MCF 10A (cell line): ENCODE measurements at regions not wholly inside any gene's neighbourhood (a gene's known extent, or its start where the extent isn't known, plus 50 kb on each side); places are given as distances from the start of the nearest gene placed in this dataset.

Experiments used
- BruUV-seq: library from RNA; stranded (reverse); fragments of 400-500 nt; replicated peaks from 2 replicates; lab custom pipeline; 2021; lab: Mats Ljungman, UMichigan
- CTCF ChIA-PET: fragments of 300-600 bp; sonication (Branson Sonifier 250); formaldehyde crosslinking; extraction: SDS; loops from one replicate; lab custom pipeline; 2021; ENCODE audit warnings: antibody characterized with exemption, inconsistent platforms; lab: Yijun Ruan, JAX
- POLR2A ChIA-PET: fragments of 300-600, 350-650 bp; sonication (Branson Sonifier 250); formaldehyde crosslinking; extraction: SDS; loops from one replicate; lab custom pipeline; 2020; ENCODE audit warnings: antibody characterized with exemption, inconsistent platforms; lab: Yijun Ruan, JAX
- DNase-seq: peaks from one replicate; pipeline ENCODE4 v3.0.0-alpha.2; 2018; ENCODE audit not compliant: unreplicated experiment
- H3K27ac Mint-ChIP-seq: one replicate; pipeline ENCODE4 v1.8.0; 2022; ENCODE audit warnings: mild to moderate bottlenecking, low read depth, mixed read lengths; ENCODE audit not compliant: unreplicated experiment
- H3K27me3 Mint-ChIP-seq: one replicate; pipeline ENCODE4 v1.8.0; 2022; ENCODE audit warnings: mixed read lengths; ENCODE audit not compliant: insufficient read depth, unreplicated experiment
- H3K36me3 Mint-ChIP-seq: one replicate; pipeline ENCODE4 v1.8.0; 2022; ENCODE audit warnings: mild to moderate bottlenecking, moderate library complexity, mixed read lengths; ENCODE audit not compliant: insufficient read depth, unreplicated experiment
- H3K4me1 Mint-ChIP-seq: one replicate; pipeline ENCODE4 v1.8.0; 2022; ENCODE audit warnings: mixed read lengths; ENCODE audit not compliant: insufficient read depth, unreplicated experiment
- H3K4me3 Mint-ChIP-seq: one replicate; pipeline ENCODE4 v1.8.0; 2022; ENCODE audit warnings: mild to moderate bottlenecking, moderate library complexity, mixed read lengths; ENCODE audit not compliant: unreplicated experiment
- H3K9me3 Mint-ChIP-seq: one replicate; pipeline ENCODE4 v1.8.0; 2022; ENCODE audit warnings: mixed read lengths; ENCODE audit not compliant: unreplicated experiment
- CTCF ChIP-seq: fragments of 200-600 bp; IDR thresholded peaks from one replicate; pipeline ENCODE4 v1.8.0; 2022; ENCODE audit warnings: antibody characterized with exemption, mild to moderate bottlenecking; ENCODE audit not compliant: unreplicated experiment
- intact Hi-C: fragments of 100-400 bp; cut with micrococcal nuclease; formaldehyde crosslinking; loops from 2 replicates; pipeline ENCODE4 v1.14.1; 2022

- Mint-ChIP-seq H3K27me3 (no peaks in the 10 kb centered on the region), H3K4me3 (no peak overlapping the region), H3K36me3 (no peaks in the 10 kb centered on the region), H3K27ac (no peak overlapping the region), H3K4me1 (no peaks in the 10 kb centered on the region), H3K9me3 (peaks cover 12% of the 10 kb centered on the region)
- POLR2A ChIA-PET: no interaction called here
- CTCF ChIA-PET: no interaction called here
- no peak for DNase-seq
- no peak for TF ChIP-seq CTCF
- intact Hi-C loops: no loop called here
- BruUV-seq: no TSS peak
Observed at GRCh38 chr2:7930800-7931635, 750.8 kb upstream of the ID2 start.

- no peaks in the 10 kb centered on the region for H3K36me3 Mint-ChIP-seq
- no TSS peak for BruUV-seq
- H3K9me3 Mint-ChIP-seq: peaks cover 12% of the 10 kb centered on the region
- TF ChIP-seq CTCF: no peak
- no peaks in the 10 kb centered on the region for H3K4me1 Mint-ChIP-seq
- H3K27me3 Mint-ChIP-seq: no peaks in the 10 kb centered on the region
- no peak overlapping the region for H3K4me3 Mint-ChIP-seq
- intact Hi-C loops: no loop called here
- CTCF ChIA-PET: no interaction called here
- DNase-seq: no peak
- POLR2A ChIA-PET: no interaction called here
- H3K27ac Mint-ChIP-seq: no peak overlapping the region
Observed at GRCh38 chr2:7931808-7932207, 750.0 kb upstream of the ID2 start.

DNA sequence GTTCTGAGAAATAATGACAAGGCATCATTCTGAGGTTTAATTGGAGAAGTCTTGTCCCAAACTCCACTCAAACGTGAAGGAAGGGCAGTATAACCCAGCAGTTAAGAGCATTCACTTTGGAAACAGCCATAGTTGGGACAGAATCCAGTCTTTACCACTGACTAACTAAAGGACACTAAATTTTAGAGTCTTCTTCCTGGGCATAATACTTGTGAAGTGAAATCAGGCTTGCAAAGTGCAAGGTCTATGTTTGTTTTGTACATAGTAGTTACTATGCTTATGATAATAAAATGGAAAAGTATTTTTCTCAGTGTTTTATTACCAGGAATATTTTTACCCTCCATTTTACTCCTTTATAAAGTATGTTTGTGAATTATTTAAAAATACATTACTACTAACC lies 748.2 kb upstream of the ID2 start:
- CTCF ChIA-PET: no interaction called here
- H3K4me1 Mint-ChIP-seq: no peaks in the 10 kb centered on the region

GRCh38 chr2:7934476-7934875 lies 747.4 kb upstream of the ID2 start:
- BruUV-seq: no TSS peak
- H3K9me3 Mint-ChIP-seq: peaks cover 12% of the 10 kb centered on the region
- DNase-seq: no peak
- CTCF ChIA-PET: no interaction called here
- POLR2A ChIA-PET: no interaction called here
- intact Hi-C loops: no loop called here
- no peaks in the 10 kb centered on the region for H3K4me1 Mint-ChIP-seq
- no peaks in the 10 kb centered on the region for H3K36me3 Mint-ChIP-seq
- no peaks in the 10 kb centered on the region for H3K27me3 Mint-ChIP-seq
- H3K4me3 Mint-ChIP-seq: no peak overlapping the region
- H3K27ac Mint-ChIP-seq: no peak overlapping the region
- no peak for TF ChIP-seq CTCF

More for the DNA sequence above, 748.2 kb upstream of the ID2 start:
- Mint-ChIP-seq H3K4me3 (no peak overlapping the region), H3K9me3 (peaks cover 12% of the 10 kb centered on the region), H3K36me3 (no peaks in the 10 kb centered on the region), H3K27ac (no peak overlapping the region), H3K27me3 (no peaks in the 10 kb centered on the region)
- POLR2A ChIA-PET: no interaction called here
- no peak for TF ChIP-seq CTCF
- intact Hi-C loops: no loop called here
- DNase-seq: no peak
- no TSS peak for BruUV-seq
